ENCODE measurements at regions not wholly inside any gene's neighbourhood (a gene's known extent, or its start where the extent isn't known, plus 50 kb on each side); places are given as distances from the start of the nearest gene placed in this dataset.

GRCh38 chr5:75940418-75940817 is 142.8 kb upstream of the SV2C start:
- DNase-seq (no peak), ATAC-seq (no peak)
- Histone ChIP-seq H3K9me3 (no peaks in the 10 kb centered on the region), H3K36me3 (ENCODE audit: insufficient read depth in 1 of 2, low read depth in 1 of 2) (no peaks in the 10 kb centered on the region), H3K4me3 (no peak overlapping the region), H3K4me1 (no peaks in the 10 kb centered on the region), H3K27ac (no peak overlapping the region), H3K27me3 (ENCODE audit: insufficient read depth in 3 of 3, low read length in 2 of 3) (no peaks in the 10 kb centered on the region)
- WGBS, 3 donors, result 58 to 66% (median 65%) methylated on average over 2 of the region's 2 CpGs
- no peak for TF ChIP-seq CTCF (IDR thresholded peaks at IDR 0.05)
- intact Hi-C loops (cut with DNase I), result loop anchor here in 1 of 2 donors (5.0 kb wide), 1 partner anchor 567 kb away; no protein-coding TSS in a partner anchor

- H3K36me3 ChIP-seq (ENCODE audit: insufficient read depth in 1 of 2, low read depth in 1 of 2), result no peaks in the 10 kb centered on the region
- WGBS, 3 donors, result 59 to 65% (median 62%) methylated on average over 4 of the region's 4 CpGs
- H3K9me3 ChIP-seq, result no peaks in the 10 kb centered on the region
- H3K4me3 ChIP-seq, result no peak overlapping the region
- H3K27me3 ChIP-seq (ENCODE audit: insufficient read depth in 3 of 3, low read length in 2 of 3), result no peaks in the 10 kb centered on the region
- H3K4me1 ChIP-seq, result no peaks in the 10 kb centered on the region
- ATAC-seq (no peak), DNase-seq (no peak)
- intact Hi-C loops (cut with DNase I), result no loop called here
- no peak for TF ChIP-seq CTCF (IDR thresholded peaks at IDR 0.05)
- no peak overlapping the region for H3K27ac ChIP-seq
These were observed 147.6 kb upstream of the SV2C start for GRCh38 chr5:75935572-75935971.

- Histone ChIP-seq H3K27ac (no peak overlapping the region), H3K9me3 (no peaks in the 10 kb centered on the region), H3K36me3 (ENCODE audit: insufficient read depth in 1 of 2, low read depth in 1 of 2) (no peaks in the 10 kb centered on the region), H3K27me3 (ENCODE audit: insufficient read depth in 3 of 3, low read length in 2 of 3) (no peaks in the 10 kb centered on the region), H3K4me1 (no peaks in the 10 kb centered on the region), H3K4me3 (no peak overlapping the region)
- TF ChIP-seq CTCF (IDR thresholded peaks at IDR 0.05), result no peak
- ATAC-seq, result no peak
- 28 to 33% (median 29%) methylated on average over 3 of the region's 3 CpGs for WGBS, 3 donors
- intact Hi-C loops (cut with DNase I), result no loop called here
- DNase-seq, result no peak
These were observed 149.7 kb upstream of the SV2C start for GRCh38 chr5:75933489-75933888.

- no peak for TF ChIP-seq CTCF (IDR thresholded peaks at IDR 0.05)
- no peaks in the 10 kb centered on the region for H3K4me1 ChIP-seq
- DNase-seq (no peak), ATAC-seq (no peak)
- H3K9me3 ChIP-seq, result no peaks in the 10 kb centered on the region
- no peaks in the 10 kb centered on the region for H3K36me3 ChIP-seq (ENCODE audit: insufficient read depth in 1 of 2, low read depth in 1 of 2)
- 71 to 73% (median 72%) methylated on average over 2 of the region's 2 CpGs for WGBS, 3 donors
- H3K4me3 ChIP-seq, result no peak overlapping the region
- no peak overlapping the region for H3K27ac ChIP-seq
- intact Hi-C loops (cut with DNase I), result no loop called here
- no peaks in the 10 kb centered on the region for H3K27me3 ChIP-seq (ENCODE audit: insufficient read depth in 3 of 3, low read length in 2 of 3)
These were observed 152.0 kb upstream of the SV2C start for GRCh38 chr5:75931175-75931574.

- ATAC-seq, result no peak
- H3K27ac ChIP-seq, result no peak overlapping the region
- no peak overlapping the region for H3K4me3 ChIP-seq
- H3K9me3 ChIP-seq, result no peaks in the 10 kb centered on the region
- intact Hi-C loops (cut with DNase I), result no loop called here
- no peaks in the 10 kb centered on the region for H3K4me1 ChIP-seq
- no peak for DNase-seq
- H3K36me3 ChIP-seq (ENCODE audit: insufficient read depth in 1 of 2, low read depth in 1 of 2), result no peaks in the 10 kb centered on the region
- no peaks in the 10 kb centered on the region for H3K27me3 ChIP-seq (ENCODE audit: insufficient read depth in 3 of 3, low read length in 2 of 3)
- 58 to 67% (median 62%) methylated on average over 1 of the region's 1 CpG for WGBS, 3 donors
- TF ChIP-seq CTCF (IDR thresholded peaks at IDR 0.05), result no peak
These were observed 154.2 kb upstream of the SV2C start for GRCh38 chr5:75928992-75929391.

All from psoas muscle (tissue), 7 donors.